ENCODE measurements at regions not wholly inside any gene's neighbourhood (a gene's known extent, or its start where the extent isn't known, plus 50 kb on each side); places are given as distances from the start of the nearest gene placed in this dataset.

GRCh38 chr10:111357859-111358258 lies 281.0 kb downstream of the ADRA2A start:
- no peak for TF ChIP-seq CTCF (IDR thresholded peaks at IDR 0.05 in 8 of 11, conservative IDR thresholded peaks at IDR 0.05 in 3 of 11)
- TF ChIP-seq POLR2A (IDR thresholded peaks at IDR 0.05) = no peak
- no peak for TF ChIP-seq POLR2AphosphoS5 (IDR thresholded peaks at IDR 0.05)

Measured in spleen (tissue), 7 donors.